ENCODE measurements at regions not wholly inside any gene's neighbourhood (a gene's known extent, or its start where the extent isn't known, plus 50 kb on each side); places are given as distances from the start of the nearest gene placed in this dataset.
A peak's percentile ranks its signal among the peaks of the same experiment; 100 is the strongest.
"Not testable (repeated sequence)": the region's sequence is repeated elsewhere in the genome, so short reads cannot be mapped to it uniquely, and the experiment has no call there.

DNA sequence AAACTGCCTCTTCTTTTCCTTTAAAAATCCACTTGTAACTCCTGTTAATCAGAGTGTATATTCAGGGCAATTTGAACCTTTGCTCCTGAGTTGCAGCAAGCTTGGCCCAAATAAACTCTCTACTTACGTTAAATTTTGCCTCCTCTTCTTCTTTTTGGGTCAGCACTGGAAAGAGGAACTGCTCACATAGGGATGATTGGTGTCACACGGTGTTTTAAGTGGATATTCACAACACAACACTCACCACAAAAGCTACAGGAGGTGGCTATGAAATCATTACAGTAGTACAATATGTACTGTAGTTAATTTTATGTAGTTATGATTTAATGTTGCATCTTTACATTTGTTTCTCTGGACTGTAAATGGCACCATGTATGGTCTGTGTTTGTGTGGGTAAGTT is 96.8 kb upstream of the DOCK9 start:
- no peak for DNase-seq (ENCODE audit: low read depth in 2 of 3, low spot score in 2 of 3)

DNA sequence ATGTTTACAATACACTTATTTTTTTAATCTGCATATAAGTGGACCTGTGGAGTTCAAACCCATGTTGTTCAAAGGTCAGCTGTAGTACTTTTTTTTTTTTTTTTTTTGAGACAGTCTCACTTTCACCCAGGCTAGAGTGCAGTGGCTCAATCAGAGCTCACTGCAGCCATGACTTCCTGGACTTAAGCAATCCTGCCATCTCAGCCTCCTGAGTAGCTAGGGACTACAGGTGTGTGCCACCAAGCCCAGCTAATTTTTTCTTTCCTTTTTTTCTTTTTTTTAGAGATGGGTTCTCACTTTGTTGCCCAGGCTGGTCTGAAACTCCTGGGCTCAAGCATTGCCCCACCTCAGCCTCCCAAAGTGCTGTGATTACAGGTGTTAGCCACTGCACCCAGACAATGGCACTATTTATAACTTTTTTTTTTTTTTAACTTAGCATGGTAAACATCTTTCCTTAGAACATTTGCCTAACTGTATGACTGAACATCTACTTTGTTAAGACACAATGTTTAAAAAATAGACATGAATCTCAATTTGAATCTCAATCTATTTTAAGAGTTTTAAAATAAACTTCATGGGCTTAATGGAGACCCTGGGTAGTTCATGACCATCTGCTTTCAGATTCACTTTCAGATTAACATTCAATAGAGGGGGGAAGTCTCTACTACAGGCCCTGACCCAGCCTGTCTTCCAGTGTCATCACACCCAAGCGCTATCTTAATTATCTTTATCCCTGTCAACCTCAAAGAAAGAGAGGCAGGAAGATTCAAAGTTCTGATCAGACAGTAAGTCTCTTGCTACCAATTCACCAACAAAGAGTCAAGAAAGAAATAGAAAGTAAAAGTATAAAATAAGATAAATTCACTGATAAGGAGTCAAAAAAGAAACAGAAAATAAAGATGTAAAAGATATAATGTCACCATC is 97.7 kb upstream of the DOCK9 start:
- no peak for DNase-seq (ENCODE audit: low read depth in 2 of 3, low spot score in 2 of 3)

DNA sequence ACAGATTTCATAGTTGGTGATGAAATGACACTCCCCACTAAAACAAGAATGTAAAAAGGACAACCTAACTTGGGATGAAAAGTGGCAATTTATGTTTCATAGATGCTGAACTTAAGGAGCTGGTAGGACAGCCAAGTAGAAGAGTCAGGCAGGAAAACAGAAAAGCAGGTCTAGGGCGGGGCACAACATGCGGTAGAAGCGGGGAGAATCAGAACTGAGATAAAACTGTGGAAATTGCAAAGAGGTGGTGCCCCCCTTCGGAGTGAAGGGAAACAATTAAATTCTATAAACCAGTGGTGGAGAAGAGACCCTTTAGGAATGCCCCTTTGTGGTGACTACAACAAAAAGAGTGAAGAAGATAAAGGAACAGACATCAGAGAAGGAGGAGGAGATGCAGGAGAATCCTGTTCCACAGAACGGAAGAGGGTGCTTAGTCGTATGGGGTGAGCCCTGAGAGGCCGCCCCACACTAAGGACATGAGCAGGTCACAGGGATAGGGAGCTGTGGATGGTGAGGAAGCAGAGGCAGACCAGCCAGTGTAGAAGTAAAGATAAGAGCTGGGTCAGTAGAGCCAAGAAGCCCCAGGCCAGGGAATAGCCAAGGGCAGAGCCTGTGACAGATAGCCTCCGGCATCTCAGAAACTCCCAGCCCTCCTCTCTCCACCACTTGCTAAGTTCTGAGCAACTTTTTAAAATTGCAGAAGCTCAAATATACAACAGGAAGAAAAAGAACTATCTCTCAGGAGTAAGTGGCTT is 100.3 kb upstream of the DOCK9 start:
- no peak for DNase-seq (ENCODE audit: low read depth in 2 of 3, low spot score in 2 of 3)

DNA sequence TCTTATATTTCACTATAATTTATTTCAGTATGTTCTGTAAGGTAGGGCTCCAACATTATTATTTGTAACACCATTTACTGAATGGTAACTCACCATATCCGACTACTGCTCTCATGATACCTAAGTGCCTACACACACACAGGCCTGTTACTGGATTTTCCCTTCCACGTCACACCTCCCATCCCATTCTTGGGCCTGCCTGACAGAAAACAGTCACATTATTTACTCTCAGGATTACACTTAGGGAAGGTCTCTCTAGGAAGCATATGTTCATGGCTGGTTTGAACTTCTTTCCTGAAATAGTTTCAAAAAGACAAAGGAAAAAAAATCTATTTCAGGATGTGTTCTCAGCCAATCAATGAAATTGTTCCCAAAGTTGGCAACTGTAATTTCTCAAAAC is 102.3 kb upstream of the DOCK9 start:
- no peak for DNase-seq (ENCODE audit: low read depth in 2 of 3, low spot score in 2 of 3)

DNA sequence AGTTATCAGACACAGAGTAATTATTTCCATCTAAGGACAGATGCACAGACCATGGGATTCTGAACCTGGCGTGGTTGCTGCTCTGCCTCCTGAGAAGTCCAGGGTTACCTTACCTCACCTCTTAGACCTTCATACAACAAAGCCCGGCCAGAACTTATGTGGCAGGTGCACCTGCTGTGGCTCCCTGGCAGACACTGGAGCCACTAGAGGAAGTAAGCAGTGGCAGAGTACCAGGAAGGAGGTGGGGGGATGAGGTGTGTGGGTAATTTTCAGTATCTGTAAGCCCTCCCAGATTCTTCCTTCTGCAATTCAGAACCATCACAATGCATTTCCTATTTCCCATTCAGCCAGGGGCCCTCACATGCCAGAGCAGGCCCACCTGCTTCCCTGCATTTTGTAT is 106.1 kb upstream of the DOCK9 start:
- no peak for DNase-seq (ENCODE audit: low read depth in 2 of 3, low spot score in 2 of 3)

DNA sequence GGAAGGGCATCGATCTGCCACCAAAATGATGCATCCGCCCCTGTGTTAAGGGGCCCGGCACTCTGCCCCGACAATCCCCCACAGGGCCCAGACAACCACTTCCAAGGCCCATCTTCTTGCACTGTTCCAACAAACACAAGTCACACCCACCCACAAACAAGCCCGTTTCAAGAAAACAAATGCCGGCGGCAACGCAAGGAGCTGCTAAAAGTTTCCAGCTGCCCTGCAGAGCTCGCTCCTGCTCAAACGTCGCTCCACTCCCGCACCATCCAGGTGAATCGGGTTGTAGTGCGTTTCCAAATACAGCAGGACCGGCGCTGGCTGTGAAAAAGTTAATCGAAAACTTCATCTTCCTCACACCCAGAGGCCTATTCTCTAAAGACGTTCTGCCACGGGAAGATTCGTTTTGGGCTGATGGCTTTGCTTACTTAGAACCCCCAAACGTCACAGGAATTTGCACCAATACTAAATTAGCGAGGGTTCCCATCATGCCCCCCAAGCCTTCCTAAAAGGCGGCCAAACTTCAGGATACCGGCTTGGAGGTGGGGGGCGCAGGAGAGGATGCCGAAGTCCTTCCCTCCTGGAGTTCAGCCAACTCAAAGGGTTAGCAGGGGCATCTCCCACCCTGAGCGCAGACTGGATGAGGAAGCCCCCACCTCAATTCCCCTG is 107.4 kb upstream of the DOCK9 start:
- no peak for DNase-seq (ENCODE audit: low read depth in 2 of 3, low spot score in 2 of 3)

DNA sequence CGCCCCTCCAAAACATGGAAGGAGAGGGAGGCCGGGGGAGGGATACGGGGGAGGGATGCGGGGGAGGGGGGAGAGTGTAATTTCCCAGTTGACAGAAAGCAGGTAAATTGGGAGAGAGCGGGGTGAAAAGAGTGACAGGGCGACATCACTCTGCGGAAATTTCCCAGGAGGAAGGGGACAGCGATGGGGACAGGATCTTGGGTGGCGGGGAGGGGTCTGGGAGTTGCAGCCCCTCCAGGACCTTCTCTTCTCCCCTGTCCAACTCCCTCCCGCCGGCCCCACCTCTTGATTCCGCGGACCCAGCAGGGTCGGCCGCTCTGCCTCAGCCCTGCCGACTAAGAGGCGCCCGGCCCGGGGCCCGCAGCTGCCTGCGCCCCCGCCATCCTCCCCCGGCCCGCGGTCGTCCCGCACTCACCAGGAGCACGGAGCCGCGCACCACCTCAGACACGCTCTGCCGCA is 108.0 kb upstream of the DOCK9 start:
- DNase-seq (ENCODE audit: low read depth in 2 of 3, low spot score in 2 of 3) = peak in 1 of 3 experiments; percentile 24

DNA sequence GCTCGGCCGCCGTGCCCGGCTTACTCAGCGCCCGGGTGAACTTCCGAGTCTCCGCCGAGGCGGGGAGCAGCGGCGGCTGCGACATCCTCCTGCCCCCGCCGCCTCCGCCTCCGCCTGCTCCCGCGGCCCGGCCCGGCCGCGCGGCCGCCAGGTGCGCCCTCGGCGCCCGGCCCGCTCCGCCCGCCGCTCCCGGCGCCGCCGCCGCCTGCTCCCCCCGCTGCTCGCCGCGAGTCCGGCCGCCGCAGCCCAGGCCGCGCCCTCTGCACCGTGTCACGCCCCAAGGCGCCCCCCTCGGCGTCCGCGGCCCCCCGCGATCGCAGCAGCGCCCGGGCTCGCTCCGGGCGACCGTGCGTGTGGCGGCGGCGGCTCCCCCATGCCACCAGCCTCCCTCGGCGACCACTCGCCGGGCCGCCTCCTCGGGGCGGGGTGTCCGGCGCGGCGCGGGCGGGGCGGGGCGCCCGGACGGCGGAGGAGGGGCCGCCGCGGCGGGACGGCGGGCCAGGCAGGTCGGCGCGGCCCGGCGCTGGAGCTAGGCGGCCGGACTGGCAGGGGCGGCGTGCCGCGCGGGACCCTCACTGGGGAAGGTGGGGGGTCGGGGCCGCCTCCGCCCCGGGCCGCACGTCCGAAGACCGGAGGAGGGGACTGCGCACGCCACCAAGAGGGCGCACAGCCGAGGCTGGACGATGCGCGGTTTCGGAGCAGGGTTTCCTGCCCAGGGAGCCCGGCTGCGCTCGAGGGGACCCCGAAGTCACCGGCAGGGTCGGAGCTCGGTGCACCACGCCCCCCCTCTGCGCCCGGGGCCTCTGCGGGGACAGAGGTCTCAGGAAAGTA is 108.6 kb upstream of the DOCK9 start:
- peak; percentile 32 to 36 (median 33) for DNase-seq (ENCODE audit: low read depth in 2 of 3, low spot score in 2 of 3)

DNA sequence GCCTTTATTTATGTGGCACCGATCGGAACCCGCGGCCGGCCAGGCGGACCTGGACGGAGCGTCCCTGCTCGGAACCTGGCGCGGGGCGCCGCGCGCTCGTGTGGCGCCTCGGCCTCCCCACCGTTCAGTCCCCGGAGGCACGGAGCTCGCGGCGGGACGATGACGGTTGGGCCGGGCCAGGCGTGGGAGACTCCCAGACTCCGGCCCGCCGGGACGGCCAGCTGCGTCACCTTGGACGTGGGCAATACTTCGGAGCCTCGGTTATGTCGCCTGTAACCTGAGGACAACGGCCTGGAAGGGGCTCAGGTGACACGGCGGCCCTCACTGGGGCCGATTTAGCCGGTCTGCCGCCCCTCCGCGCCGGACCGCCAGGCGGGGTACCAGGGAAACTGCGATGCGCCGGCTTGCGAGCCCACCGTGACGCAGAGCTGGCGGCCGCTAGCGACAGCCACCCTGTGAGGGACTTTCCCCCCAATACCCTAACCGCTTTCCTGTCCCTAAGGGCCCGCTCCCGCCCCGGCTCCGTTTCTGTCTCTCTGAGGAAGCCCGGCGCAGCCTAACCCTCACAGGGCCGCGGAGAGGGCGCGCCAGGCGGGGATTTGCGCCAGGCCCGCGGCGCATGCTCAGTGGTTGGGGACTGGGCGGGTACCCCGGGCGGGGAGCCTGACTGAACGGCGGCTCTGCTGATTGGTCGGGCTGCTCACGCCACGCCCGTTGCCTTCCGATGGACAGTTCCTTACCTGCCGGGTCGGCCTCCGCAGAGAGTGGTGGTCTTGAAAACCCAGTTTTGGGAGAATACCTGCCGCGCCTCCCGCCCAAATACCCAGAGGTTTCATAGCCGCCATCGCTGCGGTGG is 109.5 kb upstream of the DOCK9 start:
- peak; percentile 80 to 87 (median 86) for DNase-seq (ENCODE audit: low read depth in 2 of 3, low spot score in 2 of 3)

DNA sequence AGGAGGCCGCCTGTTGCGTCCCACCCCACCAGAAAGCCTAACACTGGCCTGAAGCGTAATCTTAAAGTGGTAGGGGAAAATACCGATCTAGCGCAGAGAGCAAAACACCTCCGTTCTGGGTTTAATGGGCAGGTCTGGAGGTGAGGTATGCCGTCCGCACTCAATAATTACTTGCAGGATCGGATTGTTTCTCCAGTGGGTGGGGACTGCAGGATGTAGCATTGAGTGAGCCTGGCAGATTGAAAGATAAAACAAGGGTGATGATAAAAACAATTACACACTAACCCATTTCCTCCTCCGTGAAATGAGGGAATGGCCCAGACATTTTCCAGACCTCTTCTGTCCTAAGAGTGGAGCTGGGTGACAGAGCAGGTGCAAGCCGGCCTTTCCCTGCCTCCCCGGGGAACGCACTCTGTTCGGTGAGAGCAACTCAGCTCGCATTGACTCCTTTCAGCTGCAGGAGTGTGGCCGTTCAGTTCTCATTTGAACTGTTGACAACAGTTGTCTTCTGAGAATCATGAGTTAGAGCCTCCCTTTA is 110.2 kb upstream of the DOCK9 start:
- no peak for DNase-seq (ENCODE audit: low read depth in 2 of 3, low spot score in 2 of 3)

DNA sequence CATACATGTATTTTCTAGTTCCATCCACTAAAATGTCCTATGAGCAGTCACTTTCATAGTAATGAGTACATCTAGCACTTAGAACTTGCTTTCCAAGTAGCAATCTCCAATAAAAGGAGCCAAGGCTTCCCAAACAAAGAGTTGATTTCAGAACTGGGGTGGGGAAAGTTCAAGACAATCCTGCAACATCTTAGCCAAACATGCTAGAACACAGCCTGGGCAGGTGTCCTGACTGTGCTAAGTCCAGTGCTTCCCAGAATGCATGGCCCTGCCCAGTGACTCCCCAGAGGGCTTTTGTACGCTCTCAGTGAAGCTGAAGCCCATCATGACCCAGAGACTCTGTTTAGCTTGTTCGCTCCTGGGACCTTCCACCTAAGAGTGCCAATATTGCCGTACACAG is 106.7 kb upstream of the UBAC2 start:
- DNase-seq (ENCODE audit: low read depth in 2 of 3, low spot score in 2 of 3) = no peak

DNA sequence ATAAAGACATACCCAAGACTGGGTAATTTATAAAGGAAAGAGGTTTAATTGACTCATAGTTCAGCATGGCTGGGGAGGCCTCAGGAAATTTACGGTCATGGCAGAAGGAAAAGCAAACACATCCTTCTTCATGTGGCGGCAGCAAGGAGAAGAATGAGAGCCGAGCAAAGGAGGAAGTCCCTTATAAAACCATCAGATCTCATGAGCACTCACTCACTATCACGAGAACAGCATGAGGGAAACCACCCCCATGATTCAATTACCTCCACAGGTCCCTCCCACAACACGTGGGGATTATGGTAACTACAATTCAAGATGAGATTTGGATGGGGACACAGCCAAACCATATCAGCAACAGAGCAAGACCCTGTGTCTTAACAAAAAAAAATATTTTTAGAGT is 98.8 kb upstream of the UBAC2 start:
- DNase-seq (ENCODE audit: low read depth in 2 of 3, low spot score in 2 of 3) = not testable (repeated sequence)

DNA sequence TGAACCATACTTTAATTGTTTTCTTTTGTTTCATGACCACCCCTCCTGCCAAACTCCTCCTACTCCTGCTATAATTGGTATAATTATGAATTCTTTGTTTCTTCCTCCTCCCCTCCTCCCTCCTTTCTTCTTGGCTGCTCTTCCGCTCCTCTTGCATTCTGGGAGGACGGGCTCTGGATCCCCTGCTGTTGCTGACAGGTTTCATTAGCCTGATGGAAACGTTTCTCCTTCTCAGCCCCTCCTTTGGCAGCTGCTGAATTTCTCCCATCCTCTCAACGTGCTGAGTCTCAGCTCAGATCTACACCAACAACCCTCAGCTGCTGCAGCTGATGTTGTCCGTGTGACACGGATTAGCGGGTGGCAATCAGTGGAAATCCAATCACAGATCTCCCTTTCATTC is 97.1 kb upstream of the UBAC2 start:
- no peak for DNase-seq (ENCODE audit: low read depth in 2 of 3, low spot score in 2 of 3)

DNA sequence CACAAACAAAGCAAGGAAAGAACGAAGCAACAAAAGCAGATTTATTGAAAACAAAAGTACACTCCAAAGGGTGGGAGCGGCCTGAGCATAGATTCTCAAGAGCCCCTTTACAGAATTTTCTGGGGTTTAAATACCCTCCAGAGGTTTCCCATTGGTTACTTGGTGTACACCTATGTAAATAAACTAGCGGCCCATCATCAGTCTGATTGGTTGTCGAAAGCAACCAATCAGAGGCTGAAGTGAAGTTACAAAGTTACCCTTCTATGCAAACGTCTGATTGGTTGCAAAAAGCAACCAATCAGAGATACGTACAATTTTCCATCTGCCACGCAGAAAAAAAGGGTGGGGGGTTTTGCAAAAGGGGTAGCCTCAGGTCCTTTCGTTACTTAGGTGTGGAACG is 96.3 kb upstream of the UBAC2 start:
- no peak for DNase-seq (ENCODE audit: low read depth in 2 of 3, low spot score in 2 of 3)

DNA sequence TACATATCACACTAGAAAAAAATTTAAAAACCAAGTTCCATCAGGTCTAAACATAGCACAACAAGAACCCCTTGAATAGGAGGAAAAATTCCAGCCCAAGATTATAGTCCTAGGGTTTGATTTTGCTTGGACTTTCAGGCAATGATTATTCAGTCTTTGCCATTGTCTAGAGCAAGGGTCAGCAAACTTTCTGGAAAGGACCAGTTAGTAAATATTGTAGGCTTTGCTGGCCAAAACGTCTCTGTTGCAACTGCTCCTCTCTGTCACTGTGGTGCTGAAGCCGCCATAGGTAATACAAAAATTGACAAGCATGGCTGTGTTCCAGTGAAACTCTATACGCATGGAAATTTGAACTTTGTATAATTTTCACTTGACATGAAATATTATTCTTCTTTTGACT is 95.5 kb upstream of the UBAC2 start:
- no peak for DNase-seq (ENCODE audit: low read depth in 2 of 3, low spot score in 2 of 3)

DNA sequence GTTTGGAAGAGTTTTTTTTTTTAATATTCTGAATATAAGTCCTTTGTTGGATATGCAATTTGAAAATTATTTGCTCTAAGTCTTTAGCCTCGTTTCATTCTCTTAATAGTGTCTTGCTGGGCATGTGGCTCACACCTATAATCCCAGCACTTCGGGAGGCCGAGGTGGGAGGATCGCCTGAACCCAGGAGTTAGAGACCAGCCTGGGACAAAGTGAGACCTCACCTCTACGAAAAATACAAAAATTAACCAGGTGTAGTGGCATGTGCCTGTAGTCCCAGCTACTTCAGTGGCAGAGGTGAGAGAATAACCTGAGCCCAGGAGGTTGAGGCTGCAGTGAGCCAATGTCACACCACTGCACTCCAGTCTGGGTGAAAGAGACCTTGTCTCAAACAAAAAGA is 87.3 kb upstream of the UBAC2 start:
- no peak for DNase-seq (ENCODE audit: low read depth in 2 of 3, low spot score in 2 of 3)

DNA sequence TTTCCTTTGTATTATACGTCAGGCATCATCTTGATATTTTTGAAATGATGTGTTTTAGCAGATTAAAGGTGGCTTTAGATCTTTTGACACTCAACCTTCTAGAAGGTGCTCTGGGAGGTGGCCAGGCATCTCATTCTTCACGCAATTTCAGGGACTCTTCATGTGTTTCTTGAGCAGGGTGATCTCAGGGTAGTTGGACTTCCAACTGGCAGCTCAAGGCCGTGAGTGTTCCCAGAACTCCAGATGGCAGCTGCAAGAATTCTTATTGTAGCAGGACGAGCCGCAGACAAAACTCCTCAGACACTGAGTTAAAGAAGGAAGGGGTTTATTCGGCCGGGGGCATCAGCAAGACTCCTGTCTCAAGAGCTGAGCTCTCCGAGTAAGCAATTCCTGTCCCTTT is 82.5 kb upstream of the UBAC2 start:
- no peak for DNase-seq (ENCODE audit: low read depth in 2 of 3, low spot score in 2 of 3)

DNA sequence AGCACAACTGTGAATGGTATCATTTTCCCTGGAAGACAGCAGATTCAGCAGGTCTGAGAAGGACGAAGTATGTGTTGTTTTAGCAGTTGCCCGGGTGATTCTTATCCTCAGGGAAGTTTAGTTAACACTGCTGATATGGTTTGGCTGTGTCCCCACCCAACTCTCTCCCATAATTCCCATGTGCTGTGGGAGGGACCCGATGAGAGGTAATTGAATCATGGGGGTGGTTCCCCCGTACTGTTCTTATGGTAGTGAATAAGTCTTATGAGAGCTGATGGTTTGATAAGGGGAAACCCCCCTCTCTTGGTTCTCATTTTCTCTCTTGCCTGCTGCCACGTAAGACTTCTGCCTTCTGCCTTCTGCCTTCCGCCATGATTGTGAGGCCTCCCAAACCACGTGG is 81.0 kb upstream of the UBAC2 start:
- DNase-seq (ENCODE audit: low read depth in 2 of 3, low spot score in 2 of 3) = peak in 1 of 3 experiments; percentile 12

DNA sequence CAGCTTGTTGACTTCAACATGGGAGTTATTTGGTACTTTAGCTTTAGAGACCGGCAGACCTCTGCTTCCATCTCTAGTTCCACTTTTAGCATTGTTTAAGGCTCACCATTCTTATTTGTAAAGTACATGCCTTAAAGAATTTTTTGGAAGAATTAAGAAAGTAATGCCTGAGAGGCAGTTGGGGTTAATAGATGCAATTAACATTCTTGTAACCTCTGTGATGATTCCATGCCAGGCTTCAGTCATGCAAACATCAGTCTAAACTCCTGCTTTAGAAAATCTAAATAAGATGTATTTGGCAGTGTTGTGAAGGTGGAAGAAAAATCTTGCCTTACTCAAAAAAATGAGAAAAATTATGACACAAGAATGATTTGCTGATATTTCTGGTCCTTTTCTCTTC is 79.9 kb upstream of the UBAC2 start:
- no peak for DNase-seq (ENCODE audit: low read depth in 2 of 3, low spot score in 2 of 3)

DNA sequence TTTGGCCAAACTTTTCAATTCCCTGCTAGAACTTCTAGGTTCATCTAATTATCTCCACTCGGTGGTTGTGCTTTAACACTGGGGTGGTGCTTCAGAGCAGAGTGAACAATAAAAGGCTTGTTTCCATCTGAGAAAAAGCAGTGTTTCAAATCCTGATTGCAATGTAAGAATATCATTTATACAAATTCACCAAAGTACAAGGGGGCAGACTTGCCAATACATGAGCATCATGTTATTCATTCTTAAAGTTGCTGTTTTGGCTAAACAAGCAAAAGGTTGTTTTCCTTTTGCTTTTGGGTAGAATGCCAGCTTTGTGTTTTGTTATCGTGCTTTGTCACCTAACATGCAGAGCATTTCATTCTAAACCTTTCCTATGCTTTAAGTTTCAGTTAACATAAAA is 78.5 kb upstream of the UBAC2 start:
- no peak for DNase-seq (ENCODE audit: low read depth in 2 of 3, low spot score in 2 of 3)
